GM12878 (cell line): ENCODE measurements at regions not wholly inside any gene's neighbourhood (a gene's known extent, or its start where the extent isn't known, plus 50 kb on each side); places are given as distances from the start of the nearest gene placed in this dataset.

Experiments used
- ATAC-seq: fragments of 200-7000 bp; cut with Tn5 transposase; 3 replicates; pipeline ENCODE4 v1.9.1; 2020; ENCODE audit warnings: mild to moderate bottlenecking, moderate library complexity
- BruUV-seq: library from RNA; stranded (reverse); fragments of 400-500 nt; replicated peaks from 2 replicates; lab custom pipeline; 2021; lab: Mats Ljungman, UMichigan
- CTCF ChIA-PET: fragments of 300-600 bp; sonication (Branson Sonifier 250); formaldehyde crosslinking; extraction: SDS; loops from one replicate; lab custom pipeline; 2021; ENCODE audit warnings: inconsistent platforms; lab: Yijun Ruan, JAX
- POLR2A ChIA-PET: fragments of 350-600 bp; formaldehyde crosslinking; extraction: SDS; loops from one replicate; lab custom pipeline; 2021; ENCODE audit warnings: inconsistent platforms; lab: Charles Lee
- RAD21 ChIA-PET: fragments of 300-600 bp; sonication (Branson Sonifier 250); formaldehyde crosslinking; loops from one replicate; lab custom pipeline; 2023; ENCODE audit warnings: antibody characterized with exemption; ENCODE audit not compliant: unreplicated experiment; lab: Charles Lee
- SMC1A ChIA-PET: fragments of 300-600 bp; sonication (Branson Sonifier 250); formaldehyde crosslinking; loops from one replicate; lab custom pipeline; 2023; ENCODE audit not compliant: unreplicated experiment, uncharacterized antibody; lab: Charles Lee
- DNase-seq: peaks from one replicate; pipeline ENCODE4 v3.0.0-alpha.2; 2011; ENCODE audit warnings: low read depth, low spot score
- FAIRE-seq: peaks from 3 replicates; lab custom pipeline; 2011; peaks lifted over from hg19 to GRCh38; lab: Jason Lieb, UNC
- H2AFZ ChIP-seq: 2 replicates; pipeline ENCODE4 v1.6.0; 2011; ENCODE audit warnings: low read depth, low read length, control low read depth; ENCODE audit not compliant: control insufficient read depth
- H3K27ac ChIP-seq: 2 replicates; pipeline ENCODE4 v1.5.1; 2011; ENCODE audit warnings: control low read depth; ENCODE audit not compliant: control insufficient read depth, insufficient read depth
- H3K27me3 ChIP-seq, 2 experiments: replicated peaks in 1 of 2; 2 replicates each; pipeline versions ENCODE4 v1.6.0 to v1.6.1; 2011; ENCODE audit warnings: low read length in 1 of 2; ENCODE audit not compliant: control insufficient read depth in 2 of 2, insufficient read depth in 2 of 2
- H3K36me3 ChIP-seq, 2 experiments: 2 replicates each; pipeline ENCODE4 v1.5.1; 2011; ENCODE audit warnings: low read length in 1 of 2; ENCODE audit not compliant: control insufficient read depth in 2 of 2, insufficient read depth in 2 of 2
- H3K4me1 ChIP-seq: 2 replicates; pipeline ENCODE4 v1.6.1; 2011; ENCODE audit warnings: mild to moderate bottlenecking, low read length, moderate library complexity, mixed read lengths; ENCODE audit not compliant: control insufficient read depth, insufficient read depth
- H3K4me2 ChIP-seq: 2 replicates; pipeline ENCODE4 v1.6.0; 2011; ENCODE audit warnings: control low read depth; ENCODE audit not compliant: control insufficient read depth, insufficient read depth
- H3K4me3 ChIP-seq: fragments of 200-600 bp; sonication (generic); 2 replicates; pipeline ENCODE4 v1.5.1; 2016
- H3K79me2 ChIP-seq: 2 replicates; pipeline ENCODE4 v1.6.0; 2011; ENCODE audit warnings: low read length; ENCODE audit not compliant: control insufficient read depth, insufficient read depth
- H3K9ac ChIP-seq: 2 replicates; pipeline ENCODE4 v1.8.0; 2011; ENCODE audit warnings: low read length, control low read depth, mixed read lengths; ENCODE audit not compliant: control insufficient read depth, insufficient read depth
- H3K9me3 ChIP-seq: replicated peaks from 3 replicates; pipeline ENCODE4 v1.5.1; 2011; ENCODE audit warnings: mild to moderate bottlenecking, low read length; ENCODE audit not compliant: control insufficient read depth, insufficient read depth
- H4K20me1 ChIP-seq: 2 replicates; pipeline ENCODE4 v1.6.0; 2011; ENCODE audit not compliant: control insufficient read depth, insufficient read depth
- BRCA1 ChIP-seq: IDR thresholded peaks from 2 replicates; pipeline ENCODE4 v1.6.1; 2011; ENCODE audit warnings: low read depth, low read length, improper control_type of control experiment
- CBX3 ChIP-seq: fragments of 200-600 bp; sonication (generic); IDR thresholded peaks from 2 replicates; pipeline ENCODE4 v1.6.1; 2016; ENCODE audit warnings: low read depth, borderline replicate concordance
- NR2C1 ChIP-seq: fragments of 450-650 bp; IDR thresholded peaks from 2 replicates; pipeline ENCODE4 v1.6.1; 2017; ENCODE audit warnings: antibody characterized with exemption, mild to moderate bottlenecking, moderate library complexity
- NR2F1 ChIP-seq: fragments of 450-650 bp; conservative IDR thresholded peaks from 2 replicates; pipeline ENCODE4 v1.6.1; 2017; ENCODE audit warnings: mild to moderate bottlenecking
- POU2F2 ChIP-seq: IDR thresholded peaks from 3 replicates; pipeline ENCODE4 v1.6.1; 2011; ENCODE audit warnings: low read depth, mild to moderate bottlenecking, low read length, borderline replicate concordance
- SMAD1 ChIP-seq: fragments of 450-650 bp; IDR thresholded peaks from 2 replicates; pipeline ENCODE4 v1.6.1; 2018; ENCODE audit warnings: mild to moderate bottlenecking, low read depth; ENCODE audit not compliant: partially characterized antibody
- TCF12 ChIP-seq: IDR thresholded peaks from 2 replicates; pipeline ENCODE4 v1.6.1; 2011; ENCODE audit warnings: low read depth, mild to moderate bottlenecking, low read length
- TCF3 ChIP-seq: IDR thresholded peaks from 2 replicates; pipeline ENCODE4 v1.6.1; 2012; ENCODE audit warnings: low read depth, mild to moderate bottlenecking, low read length, borderline replicate concordance; ENCODE audit not compliant: insufficient read depth
- ZNF384 ChIP-seq: IDR thresholded peaks from 2 replicates; pipeline ENCODE4 v1.6.1; 2012; ENCODE audit warnings: low read depth, mild to moderate bottlenecking, low read length, improper control_type of control experiment, borderline replicate concordance
- WGBS: methylation state at CpG from one replicate; pipeline ENCODE4 v1.1.6; 2016; ENCODE audit warnings: low lambda C conversion rate; ENCODE audit not compliant: insufficient replicate concordance, insufficient coverage; ENCODE audit errors: missing lambda C conversion rate; 5-methylcytosine and 5-hydroxymethylcytosine counted together
- in situ Hi-C: fragments of 300-500 bp; cut with MboI; formaldehyde crosslinking; loops from 9 replicates; pipeline ENCODE4 v1.14.3; 2018; ENCODE audit warnings: mixed read lengths
- intact Hi-C: fragments of 100-400 bp; cut with micrococcal nuclease; formaldehyde crosslinking; loops from one replicate; pipeline ENCODE4 v1.14.2; 2022; ENCODE audit not compliant: unreplicated experiment
- TF ChIP-seq, protein P1 (sequence below): IDR thresholded peaks from 2 replicates; pipeline ENCODE4 v1.6.1; 2011; ENCODE audit warnings: low read depth, mild to moderate bottlenecking, low read length, moderate library complexity, borderline replicate concordance; ENCODE audit errors: extremely low read depth

DNA sequence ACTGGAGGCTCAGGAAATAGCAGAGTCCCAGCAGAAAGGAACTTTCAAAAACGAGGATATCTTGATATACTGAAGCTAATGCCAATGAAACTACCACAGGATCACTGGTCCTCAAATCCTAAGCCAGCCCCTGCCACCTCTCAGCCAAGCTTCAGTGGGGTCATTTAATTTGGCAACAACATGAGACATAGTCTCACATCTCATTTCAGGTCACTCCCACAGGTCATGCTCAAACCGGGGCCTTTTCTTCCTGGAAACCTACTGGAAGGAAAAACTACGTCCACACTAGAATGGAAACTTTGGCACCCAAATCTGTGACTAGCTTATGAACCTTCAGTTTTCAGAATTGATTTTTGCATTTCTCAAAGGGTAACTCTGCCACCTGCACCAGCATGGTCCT is 61.9 kb upstream of the CYP2D6 start:
- RAD21 ChIA-PET: no interaction called here
- FAIRE-seq (no peak), DNase-seq (no peak), ATAC-seq (no peak)
- intact Hi-C loops: no loop called here
- no peak overlapping the region for H3K4me3 ChIP-seq
- H3K4me1 ChIP-seq: peaks cover 3% of the 10 kb centered on the region; the same call in 1 of the 2 replicates
- TF ChIP-seq TCF12 (no peak), TCF3 (no peak), SMAD1 (no peak), NR2C1 (no peak), CBX3 (no peak), POU2F2 (no peak), NR2F1 (no peak), BRCA1 (no peak), ZNF384 (no peak)
- TF ChIP-seq, protein P1, sequence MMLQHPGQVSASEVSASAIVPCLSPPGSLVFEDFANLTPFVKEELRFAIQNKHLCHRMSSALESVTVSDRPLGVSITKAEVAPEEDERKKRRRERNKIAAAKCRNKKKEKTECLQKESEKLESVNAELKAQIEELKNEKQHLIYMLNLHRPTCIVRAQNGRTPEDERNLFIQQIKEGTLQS: no peak
- TF ChIP-seq, all 136 proteins: peak for 0
- H2AFZ ChIP-seq: no peak overlapping the region
- no peaks in the 10 kb centered on the region for H3K9me3 ChIP-seq
- in situ Hi-C loops: no loop called here
- H3K27ac ChIP-seq: no peak overlapping the region
- no peak overlapping the region for H3K9ac ChIP-seq
- peaks cover 34% of the 10 kb centered on the region for H3K79me2 ChIP-seq
- ChIA-PET POLR2A (no interaction called here), CTCF (interaction anchor here (0.9 to 1.4 kb wide), 3 partner anchors 76 to 445 kb away, joined by 3 read pairs; no protein-coding TSS in a partner anchor), SMC1A (interaction anchor here (1.2 to 11.2 kb wide), 7 partner anchors 7 to 179 kb away, joined by 3 to 153 read pairs (median 5); no protein-coding TSS in a partner anchor)
- H3K27me3 ChIP-seq: no peaks in the 10 kb centered on the region
- H3K4me2 ChIP-seq: no peak overlapping the region
- BruUV-seq: no TSS peak
- H4K20me1 ChIP-seq: no peaks in the 10 kb centered on the region
- WGBS: 61% methylated on average over 3 of the region's 3 CpGs
- H3K36me3 ChIP-seq: peaks cover 0 to 2% of the 10 kb centered on the region in 2 experiments; a peak in 1 of 4 replicates
